ENCODE measurements at regions not wholly inside any gene's neighbourhood (a gene's known extent, or its start where the extent isn't known, plus 50 kb on each side); places are given as distances from the start of the nearest gene placed in this dataset.
"Not testable (repeated sequence)": the region's sequence is repeated elsewhere in the genome, so short reads cannot be mapped to it uniquely, and the experiment has no call there.

GRCh38 chrX:96502507-96502906, 182.1 kb upstream of the DIAPH2 start:
- no peak for DNase-seq (ENCODE audit: low read depth, low spot score)

DNA sequence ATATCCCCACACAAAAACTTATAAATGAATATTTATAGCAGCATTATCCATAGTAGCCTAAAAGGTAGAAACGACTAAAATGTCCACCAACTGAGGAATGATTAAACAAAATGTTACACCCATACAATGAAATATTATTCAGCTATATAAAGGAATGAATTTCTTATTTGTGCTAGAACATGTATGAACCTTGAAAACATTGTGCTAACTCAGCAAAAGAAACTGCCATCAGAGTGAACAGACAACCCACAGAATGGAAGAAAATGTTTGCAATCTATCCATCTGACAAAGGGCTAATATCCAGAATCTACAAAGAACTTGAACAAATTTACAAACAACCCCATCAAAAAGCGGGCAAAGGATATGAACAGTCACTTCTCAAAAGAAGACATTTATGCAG, 155.3 kb upstream of the DIAPH2 start:
- not testable (repeated sequence) for DNase-seq (ENCODE audit: low read depth, low spot score)

DNA sequence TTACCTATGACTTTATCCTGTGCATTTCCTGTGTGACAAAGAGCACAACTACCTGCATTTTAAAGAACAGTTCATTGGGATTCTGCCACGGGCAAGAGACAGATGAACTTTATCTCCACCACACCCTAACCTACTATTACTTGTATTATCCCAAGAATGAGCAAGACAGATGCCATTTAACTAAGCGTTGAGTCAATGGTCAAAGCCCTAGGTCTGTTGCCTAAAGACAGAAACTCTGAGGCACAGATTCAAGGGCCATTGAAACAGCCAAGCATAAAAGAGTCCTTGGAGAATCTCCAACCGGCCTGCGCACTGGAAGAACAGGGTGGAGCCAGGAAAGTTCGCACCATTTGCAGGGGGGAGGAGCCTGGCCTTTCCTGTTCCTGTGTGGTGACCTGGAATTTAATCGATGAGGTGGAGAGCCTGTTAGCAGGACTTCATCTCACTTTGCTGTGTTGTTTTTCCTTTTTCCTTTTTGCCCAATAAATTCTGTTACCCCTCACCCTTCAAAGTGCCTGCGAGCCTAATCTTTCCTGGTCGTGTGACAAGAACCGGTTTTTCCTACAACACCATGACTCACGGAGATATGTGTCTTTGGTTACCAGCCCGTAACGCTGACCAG, 146.4 kb upstream of the DIAPH2 start:
- no peak for DNase-seq (ENCODE audit: low read depth, low spot score)

DNA sequence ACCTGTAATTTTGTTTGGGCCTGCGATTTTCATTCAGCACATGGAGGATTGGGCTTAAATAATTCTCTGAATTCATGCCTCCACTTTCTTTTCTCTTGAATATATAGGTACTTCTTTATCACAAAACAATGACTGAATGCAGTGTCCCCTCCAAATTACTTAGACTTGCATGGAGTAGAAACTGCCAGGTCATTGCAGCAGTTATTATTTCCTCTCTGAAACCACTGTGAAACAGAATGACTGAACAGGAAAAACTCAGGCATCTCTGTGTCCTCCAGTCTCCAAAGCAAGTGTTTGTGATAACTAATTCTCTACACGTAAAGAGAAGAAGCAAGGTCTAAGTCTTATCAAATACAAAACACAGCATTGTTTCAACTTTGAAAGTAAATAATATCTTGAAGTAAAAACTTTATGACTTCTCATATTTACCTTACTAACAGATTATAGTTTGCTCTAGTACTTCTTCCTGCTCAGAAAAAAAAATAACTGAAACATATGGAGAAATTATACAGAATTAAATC, 144.5 kb upstream of the DIAPH2 start:
- no peak for DNase-seq (ENCODE audit: low read depth, low spot score)

DNA sequence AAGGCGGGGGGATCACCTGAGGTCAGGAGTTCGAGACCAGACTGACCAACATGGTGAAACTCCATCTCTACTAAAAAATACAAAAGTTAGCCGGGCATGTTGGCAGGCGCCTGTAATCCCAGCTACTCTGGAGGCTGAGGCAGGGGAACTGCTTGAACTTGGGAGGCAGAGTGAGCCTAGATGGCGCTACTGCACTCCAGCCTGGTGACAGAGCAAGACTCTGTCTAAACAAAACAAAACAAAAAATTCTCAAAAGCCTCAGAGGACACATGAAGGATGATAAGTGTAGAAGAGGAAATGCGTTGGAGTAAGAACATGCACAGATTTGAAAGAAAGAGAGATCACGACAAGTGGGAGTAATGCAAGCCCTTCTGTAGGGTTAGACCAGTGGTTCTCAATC, 138.4 kb upstream of the DIAPH2 start:
- not testable (repeated sequence) for DNase-seq (ENCODE audit: low read depth, low spot score)

DNA sequence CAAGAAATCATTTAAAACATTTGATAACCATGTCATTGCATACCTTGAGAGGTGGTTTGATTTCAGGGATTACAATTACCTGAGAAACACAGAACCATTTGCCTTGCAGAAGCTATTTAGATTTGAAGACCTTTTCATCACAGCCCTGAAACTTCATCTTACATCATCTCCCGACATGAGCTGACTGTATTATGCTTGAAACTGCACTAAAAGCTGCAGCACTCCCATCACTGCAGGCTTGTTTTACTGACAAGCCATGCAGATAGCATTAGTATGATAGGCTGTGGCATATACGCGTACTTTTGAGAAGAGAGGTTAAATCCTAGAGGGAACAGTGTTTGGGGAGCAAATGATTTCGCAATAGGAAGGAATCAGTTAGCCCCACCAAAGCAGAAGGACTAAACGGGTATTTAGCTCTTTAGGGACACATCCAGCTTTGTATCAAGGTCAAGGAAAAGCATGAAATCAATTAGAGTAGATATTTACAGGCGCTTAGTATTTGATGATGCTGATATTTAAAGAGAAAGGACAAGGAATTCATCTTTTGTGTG, 133.2 kb upstream of the DIAPH2 start:
- DNase-seq (ENCODE audit: low read depth, low spot score): no peak

- no peak for DNase-seq (ENCODE audit: low read depth, low spot score)
Observed at GRCh38 chrX:96556886-96557285, 127.8 kb upstream of the DIAPH2 start.

DNA sequence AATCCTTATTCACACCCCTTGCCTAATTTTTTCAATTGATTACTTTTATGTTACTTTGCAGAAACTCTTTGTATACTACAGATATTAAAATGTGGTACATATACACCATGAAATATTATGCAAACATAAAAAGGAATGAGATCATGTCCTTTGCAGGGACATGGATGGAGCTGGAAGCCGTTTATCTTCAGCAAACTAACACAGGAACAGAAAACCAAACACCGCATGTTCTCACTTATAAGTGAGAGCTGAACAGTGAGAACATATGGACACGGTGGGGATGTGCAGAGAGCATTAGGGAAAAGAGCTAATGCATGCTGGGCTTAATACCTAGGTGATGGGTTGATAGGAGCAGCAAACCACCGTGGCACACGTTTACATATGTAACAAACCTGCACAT, 123.5 kb upstream of the DIAPH2 start:
- DNase-seq (ENCODE audit: low read depth, low spot score): not testable (repeated sequence)

- DNase-seq (ENCODE audit: low read depth, low spot score): peak; percentile 20
Observed at GRCh38 chrX:96563646-96564045, 121.0 kb upstream of the DIAPH2 start.

GRCh38 chrX:96564595-96564994, 120.0 kb upstream of the DIAPH2 start:
- no peak for DNase-seq (ENCODE audit: low read depth, low spot score)

GRCh38 chrX:96566878-96567277, 117.8 kb upstream of the DIAPH2 start:
- DNase-seq (ENCODE audit: low read depth, low spot score): no peak

GRCh38 chrX:96568071-96568470, 116.6 kb upstream of the DIAPH2 start:
- DNase-seq (ENCODE audit: low read depth, low spot score): no peak

GRCh38 chrX:96569034-96569433, 115.6 kb upstream of the DIAPH2 start:
- no peak for DNase-seq (ENCODE audit: low read depth, low spot score)

DNA sequence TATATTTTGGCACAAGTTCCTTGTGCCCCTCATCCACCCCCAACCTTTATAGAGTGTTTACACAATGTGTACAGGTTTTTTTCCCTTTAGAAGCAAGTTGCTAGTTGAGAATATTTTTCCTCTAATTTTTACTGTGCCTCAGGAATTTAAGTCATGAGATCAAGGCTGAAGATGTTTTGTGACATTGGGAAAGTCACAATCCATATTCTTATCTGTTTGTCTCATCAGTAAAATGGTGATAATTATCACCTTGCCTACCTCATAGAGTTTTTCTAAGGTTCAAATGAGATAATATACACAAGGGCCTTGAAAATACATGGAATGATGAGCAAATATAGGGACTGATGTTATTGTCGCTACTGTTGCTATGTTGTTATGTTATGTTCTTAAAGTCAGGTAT, 109.6 kb upstream of the DIAPH2 start:
- no peak for DNase-seq (ENCODE audit: low read depth, low spot score)

GRCh38 chrX:96576368-96576767, 108.3 kb upstream of the DIAPH2 start:
- no peak for DNase-seq (ENCODE audit: low read depth, low spot score)

GRCh38 chrX:96578781-96579180, 105.9 kb upstream of the DIAPH2 start:
- DNase-seq (ENCODE audit: low read depth, low spot score): no peak

GRCh38 chrX:96579252-96579651, 105.4 kb upstream of the DIAPH2 start:
- DNase-seq (ENCODE audit: low read depth, low spot score): no peak

DNA sequence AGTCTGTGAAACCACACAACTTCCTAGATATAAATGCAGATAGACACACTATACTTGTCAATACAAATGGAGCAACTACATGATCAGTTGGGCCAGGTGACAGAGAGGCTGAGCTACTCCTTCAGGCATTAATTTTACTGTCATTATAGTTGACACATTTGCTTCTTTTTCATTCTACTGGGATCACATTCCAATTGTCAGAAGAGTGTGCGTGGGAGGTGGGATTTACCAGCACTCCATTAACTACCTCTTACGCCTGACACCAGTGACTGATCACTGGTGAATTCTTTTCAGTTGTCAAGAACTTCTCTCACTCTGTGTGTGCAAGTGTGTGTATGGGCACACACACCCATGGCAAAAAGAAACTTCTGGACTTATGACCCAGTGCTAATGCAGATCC, 94.2 kb upstream of the DIAPH2 start:
- no peak for DNase-seq (ENCODE audit: low read depth, low spot score)

- no peak for DNase-seq (ENCODE audit: low read depth, low spot score)
Observed at GRCh38 chrX:96591421-96591820, 93.2 kb upstream of the DIAPH2 start.

GRCh38 chrX:96597847-96598246, 86.8 kb upstream of the DIAPH2 start:
- DNase-seq (ENCODE audit: low read depth, low spot score): not testable (repeated sequence)

DNA sequence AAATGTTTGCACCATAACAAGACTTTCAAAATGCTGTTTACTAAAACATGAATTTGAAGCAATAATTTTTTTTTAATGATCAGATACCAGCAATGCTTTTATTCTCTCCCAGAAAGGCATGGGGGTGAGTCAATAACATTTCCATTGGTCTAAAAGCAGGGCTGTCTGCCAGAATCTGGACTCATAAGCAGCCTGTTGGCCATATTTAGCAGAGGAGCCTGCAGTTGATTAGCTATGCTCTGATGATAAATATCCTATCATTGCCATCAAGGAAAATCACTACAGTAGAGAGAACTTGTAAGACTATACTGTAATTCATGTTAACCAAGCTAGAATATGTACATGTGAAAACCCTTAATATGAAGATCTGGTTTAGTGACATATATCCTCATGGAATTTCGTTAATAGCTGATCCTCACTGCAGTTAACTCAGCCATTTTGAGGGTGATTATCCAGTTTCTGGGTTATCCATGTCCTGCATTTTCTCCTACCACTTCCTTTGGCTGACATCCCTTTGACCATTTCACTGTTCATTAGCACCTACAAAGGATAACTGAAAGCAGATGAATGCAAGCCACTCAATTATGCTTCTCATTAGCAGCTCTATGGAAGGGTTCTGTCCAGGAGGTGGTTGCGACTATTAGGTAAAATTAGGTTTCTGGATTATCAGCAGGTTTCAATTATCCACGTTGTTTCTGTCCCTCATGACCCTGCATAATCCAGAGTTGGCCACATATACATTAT, 72.9 kb upstream of the DIAPH2 start:
- no peak for DNase-seq (ENCODE audit: low read depth, low spot score)

- DNase-seq (ENCODE audit: low read depth, low spot score): no peak
Observed at GRCh38 chrX:96615448-96615847, 69.2 kb upstream of the DIAPH2 start.

DNA sequence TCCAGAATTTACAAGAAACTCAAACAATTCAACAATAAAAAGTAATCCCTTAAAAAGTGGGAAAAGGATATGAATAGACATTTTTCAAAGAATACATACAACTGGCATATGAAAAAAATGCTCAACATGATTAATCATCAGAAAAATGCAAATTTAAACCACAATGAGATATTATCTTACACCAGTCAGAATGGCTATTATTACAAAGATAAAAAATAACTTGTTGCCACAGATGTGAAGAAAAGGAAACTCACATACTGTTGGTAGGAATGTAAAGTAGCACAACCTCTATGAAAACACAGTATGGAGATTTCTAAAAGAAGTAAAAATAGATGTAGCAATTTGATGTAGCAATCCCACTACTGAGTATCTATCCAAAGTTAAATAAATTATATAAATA, 65.1 kb upstream of the DIAPH2 start:
- no peak for DNase-seq (ENCODE audit: low read depth, low spot score)
